Fibroblast of lung (primary cell): ENCODE measurements at regions not wholly inside any gene's neighbourhood (a gene's known extent, or its start where the extent isn't known, plus 50 kb on each side); places are given as distances from the start of the nearest gene placed in this dataset.

Source experiments
- CTCF ChIP-seq, 2 donors: IDR thresholded peaks in 1 of 2; conservative IDR thresholded peaks in 1 of 2; 1 replicate in 1 of 2; 2 replicates in 1 of 2; pipeline ENCODE4 v1.5.1; 2011 to 2012; ENCODE audit warnings: low read length in 2 of 2, control low read depth in 1 of 2, inconsistent platforms in 1 of 2, low read depth in 1 of 2, mild to moderate bottlenecking in 1 of 2
- EZH2 ChIP-seq: IDR thresholded peaks from 2 replicates; pipeline ENCODE4 v1.5.1; 2012; ENCODE audit warnings: low read length, control low read depth, mild to moderate bottlenecking; ENCODE audit errors: missing control alignments

- TF ChIP-seq CTCF (conservative IDR thresholded peaks at IDR 0.05 in 1 of 2, IDR thresholded peaks at IDR 0.05 in 1 of 2; ENCODE audit: low read depth in 1 of 2, low read length in 2 of 2) (no peak), EZH2 (no peak)
Observed at GRCh38 chr11:109285465-109285864, 136.5 kb upstream of the C11orf87 start.
